ENCODE measurements at regions not wholly inside any gene's neighbourhood (a gene's known extent, or its start where the extent isn't known, plus 50 kb on each side); places are given as distances from the start of the nearest gene placed in this dataset.
"Not testable (repeated sequence)": the region's sequence is repeated elsewhere in the genome, so short reads cannot be mapped to it uniquely, and the experiment has no call there.

- no peak overlapping the region for H3K27ac ChIP-seq (ENCODE audit: low read depth in 2 of 2, low read length in 2 of 2)
- no peaks in the 10 kb centered on the region for H3K4me1 ChIP-seq (ENCODE audit: control insufficient read depth in 2 of 2, insufficient read depth in 2 of 2, low read length in 2 of 2)
- H3K9me3 ChIP-seq (ENCODE audit: control insufficient read depth in 2 of 2, low read length in 2 of 2) = no peaks in the 10 kb centered on the region
- no peaks in the 10 kb centered on the region for H3K27me3 ChIP-seq (ENCODE audit: control insufficient read depth in 2 of 2, insufficient read depth in 2 of 2, low read length in 2 of 2)
- H3K36me3 ChIP-seq (ENCODE audit: control insufficient read depth in 2 of 2, insufficient read depth in 2 of 2, low read length in 2 of 2) = no peaks in the 10 kb centered on the region
- no peak overlapping the region for H3K9ac ChIP-seq (ENCODE audit: low read depth in 1 of 2, low read length in 2 of 2)
- H3K4me3 ChIP-seq (ENCODE audit: low read length in 2 of 2) = no peak overlapping the region
These were observed 838.4 kb downstream of the RAB28 start for GRCh38 chr4:12645732-12646131.

GRCh38 chr4:12644261-12644660 lies 839.9 kb downstream of the RAB28 start:
- Histone ChIP-seq H3K9ac (ENCODE audit: low read depth in 1 of 2, low read length in 2 of 2) (no peak overlapping the region), H3K9me3 (ENCODE audit: control insufficient read depth in 2 of 2, low read length in 2 of 2) (no peaks in the 10 kb centered on the region), H3K4me1 (ENCODE audit: control insufficient read depth in 2 of 2, insufficient read depth in 2 of 2, low read length in 2 of 2) (no peaks in the 10 kb centered on the region), H3K27ac (ENCODE audit: low read depth in 2 of 2, low read length in 2 of 2) (no peak overlapping the region), H3K27me3 (ENCODE audit: control insufficient read depth in 2 of 2, insufficient read depth in 2 of 2, low read length in 2 of 2) (no peaks in the 10 kb centered on the region), H3K4me3 (ENCODE audit: low read length in 2 of 2) (no peak overlapping the region), H3K36me3 (ENCODE audit: control insufficient read depth in 2 of 2, insufficient read depth in 2 of 2, low read length in 2 of 2) (no peaks in the 10 kb centered on the region)

- Histone ChIP-seq H3K9me3 (ENCODE audit: control insufficient read depth in 2 of 2, low read length in 2 of 2) (no peaks in the 10 kb centered on the region), H3K9ac (ENCODE audit: low read depth in 1 of 2, low read length in 2 of 2) (no peak overlapping the region), H3K4me1 (ENCODE audit: control insufficient read depth in 2 of 2, insufficient read depth in 2 of 2, low read length in 2 of 2) (no peaks in the 10 kb centered on the region), H3K27me3 (ENCODE audit: control insufficient read depth in 2 of 2, insufficient read depth in 2 of 2, low read length in 2 of 2) (no peaks in the 10 kb centered on the region), H3K36me3 (ENCODE audit: control insufficient read depth in 2 of 2, insufficient read depth in 2 of 2, low read length in 2 of 2) (no peaks in the 10 kb centered on the region), H3K4me3 (ENCODE audit: low read length in 2 of 2) (no peak overlapping the region), H3K27ac (ENCODE audit: low read depth in 2 of 2, low read length in 2 of 2) (no peak overlapping the region)
These were observed 847.9 kb downstream of the RAB28 start for GRCh38 chr4:12636191-12636590.

- Histone ChIP-seq H3K9ac (ENCODE audit: low read depth in 1 of 2, low read length in 2 of 2) (no peak overlapping the region), H3K4me1 (ENCODE audit: control insufficient read depth in 2 of 2, insufficient read depth in 2 of 2, low read length in 2 of 2) (no peaks in the 10 kb centered on the region), H3K27ac (ENCODE audit: low read depth in 2 of 2, low read length in 2 of 2) (no peak overlapping the region), H3K36me3 (ENCODE audit: control insufficient read depth in 2 of 2, insufficient read depth in 2 of 2, low read length in 2 of 2) (no peaks in the 10 kb centered on the region), H3K9me3 (ENCODE audit: control insufficient read depth in 2 of 2, low read length in 2 of 2) (no peaks in the 10 kb centered on the region), H3K27me3 (ENCODE audit: control insufficient read depth in 2 of 2, insufficient read depth in 2 of 2, low read length in 2 of 2) (no peaks in the 10 kb centered on the region), H3K4me3 (ENCODE audit: low read length in 2 of 2) (no peak overlapping the region)
These were observed 848.5 kb downstream of the RAB28 start for GRCh38 chr4:12635629-12636028.

- H3K4me1 ChIP-seq (ENCODE audit: control insufficient read depth in 2 of 2, insufficient read depth in 2 of 2, low read length in 2 of 2) = no peaks in the 10 kb centered on the region
- H3K4me3 ChIP-seq (ENCODE audit: low read length in 2 of 2) = no peak overlapping the region
- H3K9me3 ChIP-seq (ENCODE audit: control insufficient read depth in 2 of 2, low read length in 2 of 2) = no peaks in the 10 kb centered on the region
- H3K36me3 ChIP-seq (ENCODE audit: control insufficient read depth in 2 of 2, insufficient read depth in 2 of 2, low read length in 2 of 2) = no peaks in the 10 kb centered on the region
- H3K27ac ChIP-seq (ENCODE audit: low read depth in 2 of 2, low read length in 2 of 2) = no peak overlapping the region
- no peaks in the 10 kb centered on the region for H3K27me3 ChIP-seq (ENCODE audit: control insufficient read depth in 2 of 2, insufficient read depth in 2 of 2, low read length in 2 of 2)
- H3K9ac ChIP-seq (ENCODE audit: low read depth in 1 of 2, low read length in 2 of 2) = no peak overlapping the region
These were observed 851.0 kb downstream of the RAB28 start for GRCh38 chr4:12633053-12633651.

GRCh38 chr4:12615822-12616221 lies 868.3 kb downstream of the RAB28 start:
- Histone ChIP-seq H3K36me3 (ENCODE audit: control insufficient read depth in 2 of 2, insufficient read depth in 2 of 2, low read length in 2 of 2) (no peaks in the 10 kb centered on the region), H3K9ac (ENCODE audit: low read depth in 1 of 2, low read length in 2 of 2) (no peak overlapping the region)

GRCh38 chr4:12612876-12613275 lies 871.3 kb downstream of the RAB28 start:
- Histone ChIP-seq H3K36me3 (ENCODE audit: control insufficient read depth in 2 of 2, insufficient read depth in 2 of 2, low read length in 2 of 2) (no peaks in the 10 kb centered on the region), H3K27me3 (ENCODE audit: control insufficient read depth in 2 of 2, insufficient read depth in 2 of 2, low read length in 2 of 2) (no peaks in the 10 kb centered on the region), H3K4me3 (ENCODE audit: low read length in 2 of 2) (no peak overlapping the region), H3K4me1 (ENCODE audit: control insufficient read depth in 2 of 2, insufficient read depth in 2 of 2, low read length in 2 of 2) (no peaks in the 10 kb centered on the region), H3K9ac (ENCODE audit: low read depth in 1 of 2, low read length in 2 of 2) (no peak overlapping the region), H3K27ac (ENCODE audit: low read depth in 2 of 2, low read length in 2 of 2) (no peak overlapping the region), H3K9me3 (ENCODE audit: control insufficient read depth in 2 of 2, low read length in 2 of 2) (no peaks in the 10 kb centered on the region)

More at GRCh38 chr4:12615822-12616221, 868.3 kb downstream of the RAB28 start:
- Histone ChIP-seq H3K27ac (ENCODE audit: low read depth in 2 of 2, low read length in 2 of 2) (no peak overlapping the region), H3K9me3 (ENCODE audit: control insufficient read depth in 2 of 2, low read length in 2 of 2) (no peaks in the 10 kb centered on the region), H3K4me1 (ENCODE audit: control insufficient read depth in 2 of 2, insufficient read depth in 2 of 2, low read length in 2 of 2) (no peaks in the 10 kb centered on the region), H3K4me3 (ENCODE audit: low read length in 2 of 2) (no peak overlapping the region), H3K27me3 (ENCODE audit: control insufficient read depth in 2 of 2, insufficient read depth in 2 of 2, low read length in 2 of 2) (no peaks in the 10 kb centered on the region)

- not testable (repeated sequence) for H3K4me3 ChIP-seq (ENCODE audit: low read length in 2 of 2)
These were observed 874.8 kb downstream of the RAB28 start for GRCh38 chr4:12609212-12609875.

GRCh38 chr4:12595986-12596385 lies 888.2 kb downstream of the RAB28 start:
- no peaks in the 10 kb centered on the region for H3K4me1 ChIP-seq (ENCODE audit: control insufficient read depth in 2 of 2, insufficient read depth in 2 of 2, low read length in 2 of 2)
- no peaks in the 10 kb centered on the region for H3K9me3 ChIP-seq (ENCODE audit: control insufficient read depth in 2 of 2, low read length in 2 of 2)
- no peaks in the 10 kb centered on the region for H3K27me3 ChIP-seq (ENCODE audit: control insufficient read depth in 2 of 2, insufficient read depth in 2 of 2, low read length in 2 of 2)
- no peaks in the 10 kb centered on the region for H3K36me3 ChIP-seq (ENCODE audit: control insufficient read depth in 2 of 2, insufficient read depth in 2 of 2, low read length in 2 of 2)
- H3K27ac ChIP-seq (ENCODE audit: low read depth in 2 of 2, low read length in 2 of 2) = no peak overlapping the region
- H3K9ac ChIP-seq (ENCODE audit: low read depth in 1 of 2, low read length in 2 of 2) = no peak overlapping the region
- H3K4me3 ChIP-seq (ENCODE audit: low read length in 2 of 2) = no peak overlapping the region

More at GRCh38 chr4:12609212-12609875, 874.8 kb downstream of the RAB28 start:
- not testable (repeated sequence) for H3K4me1 ChIP-seq (ENCODE audit: control insufficient read depth in 2 of 2, insufficient read depth in 2 of 2, low read length in 2 of 2); H3K9me3 ChIP-seq (ENCODE audit: control insufficient read depth in 2 of 2, low read length in 2 of 2); H3K36me3 ChIP-seq (ENCODE audit: control insufficient read depth in 2 of 2, insufficient read depth in 2 of 2, low read length in 2 of 2); H3K27ac ChIP-seq (ENCODE audit: low read depth in 2 of 2, low read length in 2 of 2); H3K9ac ChIP-seq (ENCODE audit: low read depth in 1 of 2, low read length in 2 of 2); H3K27me3 ChIP-seq (ENCODE audit: control insufficient read depth in 2 of 2, insufficient read depth in 2 of 2, low read length in 2 of 2)

- Histone ChIP-seq H3K4me1 (ENCODE audit: control insufficient read depth in 2 of 2, insufficient read depth in 2 of 2, low read length in 2 of 2) (no peaks in the 10 kb centered on the region), H3K9me3 (ENCODE audit: control insufficient read depth in 2 of 2, low read length in 2 of 2) (no peaks in the 10 kb centered on the region), H3K27me3 (ENCODE audit: control insufficient read depth in 2 of 2, insufficient read depth in 2 of 2, low read length in 2 of 2) (no peaks in the 10 kb centered on the region), H3K9ac (ENCODE audit: low read depth in 1 of 2, low read length in 2 of 2) (no peak overlapping the region), H3K36me3 (ENCODE audit: control insufficient read depth in 2 of 2, insufficient read depth in 2 of 2, low read length in 2 of 2) (no peaks in the 10 kb centered on the region), H3K27ac (ENCODE audit: low read depth in 2 of 2, low read length in 2 of 2) (no peak overlapping the region), H3K4me3 (ENCODE audit: low read length in 2 of 2) (no peak overlapping the region)
These were observed 888.7 kb downstream of the RAB28 start for GRCh38 chr4:12595489-12595888.
